G401 (cell line): ENCODE measurements at regions not wholly inside any gene's neighbourhood (a gene's known extent, or its start where the extent isn't known, plus 50 kb on each side); places are given as distances from the start of the nearest gene placed in this dataset.

ENCODE experiments used
- DNase-seq: peaks from one replicate; pipeline ENCODE4 v3.0.0-alpha.2; 2015; ENCODE audit warnings: low spot score
- in situ Hi-C: cut with HindIII; loops from 2 replicates; pipeline ENCODE4 v1.10.0; 2016; ENCODE audit warnings: low sequenced_read_pairs, mixed read lengths

GRCh38 chr18:54764786-54765185 is 63.5 kb upstream of the RAB27B start:
- DNase-seq: no peak
- in situ Hi-C loops: no loop called here

GRCh38 chr18:54765636-54766375 is 62.5 kb upstream of the RAB27B start:
- no peak for DNase-seq
- in situ Hi-C loops: no loop called here

GRCh38 chr18:54766634-54767033 is 61.6 kb upstream of the RAB27B start:
- DNase-seq: no peak
- in situ Hi-C loops: no loop called here

GRCh38 chr18:54767098-54767497 is 61.2 kb upstream of the RAB27B start:
- in situ Hi-C loops: no loop called here

GRCh38 chr18:54769526-54770464 is 58.5 kb upstream of the RAB27B start:
- no peak for DNase-seq
- in situ Hi-C loops: no loop called here

More at GRCh38 chr18:54767098-54767497, 61.2 kb upstream of the RAB27B start:
- DNase-seq: no peak

GRCh38 chr18:54772056-54772455 is 56.2 kb upstream of the RAB27B start:
- in situ Hi-C loops: no loop called here
- peak; percentile 83 for DNase-seq

GRCh38 chr18:54774423-54774822 is 53.9 kb upstream of the RAB27B start:
- in situ Hi-C loops: no loop called here
- DNase-seq: no peak

GRCh38 chr18:54774981-54775665 is 53.2 kb upstream of the RAB27B start:
- in situ Hi-C loops: no loop called here

GRCh38 chr18:54775686-54776085 is 52.6 kb upstream of the RAB27B start:
- in situ Hi-C loops: no loop called here
- no peak for DNase-seq

More at GRCh38 chr18:54774981-54775665, 53.2 kb upstream of the RAB27B start:
- DNase-seq: peak; percentile 83

GRCh38 chr18:54776282-54776977 is 51.8 kb upstream of the RAB27B start:
- in situ Hi-C loops: no loop called here
- no peak for DNase-seq

GRCh38 chr18:54777118-54777791 is 51.0 kb upstream of the RAB27B start:
- no peak for DNase-seq
- in situ Hi-C loops: no loop called here

- no peak for DNase-seq
- in situ Hi-C loops: no loop called here
These were observed 50.3 kb upstream of the RAB27B start for GRCh38 chr18:54777989-54778388.
